ENCODE measurements at regions not wholly inside any gene's neighbourhood (a gene's known extent, or its start where the extent isn't known, plus 50 kb on each side); places are given as distances from the start of the nearest gene placed in this dataset.

DNA sequence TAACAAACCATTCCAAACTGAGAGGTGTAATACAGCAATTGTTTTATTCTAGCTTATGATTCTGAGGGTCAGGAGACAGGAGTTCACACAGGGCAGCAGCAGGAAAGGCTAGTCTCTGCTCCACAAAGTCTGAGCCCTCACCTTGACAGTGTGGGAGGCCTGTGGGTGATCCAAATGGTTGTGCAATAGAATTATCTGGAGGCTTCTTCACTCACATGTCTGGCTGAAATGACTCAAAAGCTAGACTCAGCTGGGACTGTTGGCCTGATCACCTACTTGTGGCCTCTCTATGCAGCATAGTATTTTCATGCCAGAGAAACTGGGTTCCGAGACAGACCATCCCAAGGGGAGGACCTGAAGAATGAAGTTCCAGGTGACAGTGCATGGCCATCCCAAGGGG, 233.9 kb upstream of the UBE2E2 start:
- TF ChIP-seq POLR2A (IDR thresholded peaks at IDR 0.05; ENCODE audit: low read length) (no peak), GATA1 (IDR thresholded peaks at IDR 0.05; ENCODE audit: low read depth, low read length) (no peak)

Measured in erythroblast (primary cell).